K562 (cell line): ENCODE measurements at regions not wholly inside any gene's neighbourhood (a gene's known extent, or its start where the extent isn't known, plus 50 kb on each side); places are given as distances from the start of the nearest gene placed in this dataset.

ENCODE experiments used
- ATAC-seq: fragments of 200-7000 bp; cut with Tn5 transposase; 3 replicates; pipeline ENCODE4 v1.9.1; 2020; ENCODE audit warnings: moderate library complexity
- BruUV-seq: library from RNA; stranded (reverse); fragments of 400-500 nt; replicated peaks from 2 replicates; lab custom pipeline; 2021; lab: Mats Ljungman, UMichigan
- CTCF ChIA-PET: fragments of 300-600 bp; formaldehyde crosslinking; extraction: SDS; loops from one replicate; lab custom pipeline; 2021; ENCODE audit warnings: low intra/inter-chr PET ratio; lab: Yijun Ruan, JAX
- POLR2A ChIA-PET: fragments of 300-600, 350-650 bp; sonication (Branson Sonifier 250); formaldehyde crosslinking; extraction: SDS; loops from one replicate; lab custom pipeline; 2021; ENCODE audit warnings: antibody characterized with exemption, inconsistent platforms; lab: Yijun Ruan, JAX
- DNase-seq, 4 experiments: peaks; one replicate each; pipeline versions ENCODE4 v3.0.0 to v3.0.0-alpha.2; 2011 to 2018; ENCODE audit warnings: low spot score in 3 of 4, mixed read lengths in 3 of 4; ENCODE audit errors: extremely low read depth in 1 of 4
- FAIRE-seq: peaks from 2 replicates; lab custom pipeline; 2011; peaks lifted over from hg19 to GRCh38; lab: Jason Lieb, UNC
- H2AFZ ChIP-seq: 2 replicates; pipeline ENCODE4 v1.6.0; 2011; ENCODE audit warnings: low read depth, low read length, control low read depth, inconsistent platforms
- H3K27ac ChIP-seq: fragments of 200-600 bp; 3 replicates; pipeline ENCODE4 v1.8.0; 2011; ENCODE audit warnings: low read depth, mild to moderate bottlenecking, control low read depth, inconsistent platforms, low read length, moderate library complexity, mixed read lengths; ENCODE audit errors: extremely low read depth
- H3K27me3 ChIP-seq, 2 experiments: fragments of 300-600 bp in 1 of 2; 2 replicates in 1 of 2; 3 replicates in 1 of 2; pipeline versions ENCODE4 v1.6.0 to v1.8.0; 2011; ENCODE audit warnings: inconsistent platforms in 2 of 2, low read length in 2 of 2, mild to moderate bottlenecking in 1 of 2, mixed read lengths in 1 of 2, moderate library complexity in 1 of 2; ENCODE audit not compliant: control insufficient read depth in 2 of 2, insufficient read depth in 2 of 2
- H3K36me3 ChIP-seq: fragments of 300-600 bp; 3 replicates; pipeline ENCODE4 v1.8.0; 2011; ENCODE audit warnings: mild to moderate bottlenecking, low read length, inconsistent platforms; ENCODE audit not compliant: control insufficient read depth, insufficient read depth
- H3K4me1 ChIP-seq, 2 experiments: fragments of 200-600 bp in 1 of 2; replicated peaks in 1 of 2; 2 replicates in 1 of 2; 3 replicates in 1 of 2; pipeline versions ENCODE4 v1.5.1 to v1.8.0; 2011; ENCODE audit warnings: inconsistent platforms in 2 of 2, low read length in 2 of 2, mild to moderate bottlenecking in 1 of 2, mixed read lengths in 1 of 2, moderate library complexity in 1 of 2; ENCODE audit not compliant: control insufficient read depth in 2 of 2, insufficient read depth in 2 of 2
- H3K4me2 ChIP-seq: 2 replicates; pipeline ENCODE4 v1.6.1; 2011; ENCODE audit warnings: low read length, control low read depth, inconsistent platforms, mixed read lengths; ENCODE audit not compliant: insufficient read depth
- H3K4me3 ChIP-seq: fragments of 200-600 bp; sonication (generic), shearing (Covaris generic); 2 replicates; pipeline ENCODE4 v1.5.1; 2016; ENCODE audit warnings: control low read depth, inconsistent platforms
- H3K79me2 ChIP-seq: fragments of 200-600 bp; 3 replicates; pipeline ENCODE4 v1.8.0; 2011; ENCODE audit warnings: low read length, inconsistent platforms; ENCODE audit not compliant: control insufficient read depth, insufficient read depth
- H3K9ac ChIP-seq, 2 experiments: 2 replicates each; pipeline versions ENCODE4 v1.6.0 to v1.6.1; 2011; ENCODE audit warnings: low read depth in 2 of 2, low read length in 2 of 2, control low read depth in 1 of 2, inconsistent platforms in 1 of 2, mild to moderate bottlenecking in 1 of 2, mixed read lengths in 1 of 2; ENCODE audit not compliant: insufficient read depth in 1 of 2
- H3K9me1 ChIP-seq: one replicate; pipeline ENCODE4 v1.6.0; 2011; ENCODE audit warnings: inconsistent platforms, mild to moderate bottlenecking, low read length, moderate library complexity; ENCODE audit not compliant: control insufficient read depth, insufficient read depth
- H3K9me3 ChIP-seq: replicated peaks from 2 replicates; pipeline ENCODE4 v1.5.1; 2011; ENCODE audit warnings: low read depth, low read length, inconsistent platforms; ENCODE audit not compliant: control insufficient read depth, insufficient read depth
- H4K20me1 ChIP-seq: replicated peaks from 2 replicates; pipeline ENCODE4 v1.6.1; 2011; ENCODE audit warnings: low read length, inconsistent platforms, mixed read lengths; ENCODE audit not compliant: control insufficient read depth, insufficient read depth
- WGBS: fragments of 100-300 bp; shearing (Covaris generic); methylation state at CpG from one replicate; pipeline ENCODE4 v1.1.6; 2016; ENCODE audit warnings: low coverage, mixed read lengths; ENCODE audit not compliant: insufficient coverage; ENCODE audit errors: missing lambda C conversion rate; 5-methylcytosine and 5-hydroxymethylcytosine counted together
- in situ Hi-C: fragments of 300-500 bp; cut with MboI; formaldehyde crosslinking; loops from 4 replicates; pipeline ENCODE4 v1.15.0; 2018; ENCODE audit warnings: inconsistent platforms, mixed read lengths
- intact Hi-C: fragments of 100-400 bp; cut with micrococcal nuclease; formaldehyde crosslinking; loops from 2 replicates; pipeline ENCODE4 v1.14.2; 2022
- TF ChIP-seq, protein P1 (sequence below): IDR thresholded peaks from 2 replicates; pipeline ENCODE4 v1.6.1; 2011; ENCODE audit warnings: borderline replicate concordance, low read depth, mild to moderate bottlenecking, moderate library complexity, low read length; ENCODE audit not compliant: insufficient read depth, poor library complexity, severe bottlenecking

- WGBS = 30% methylated on average over 8 of the region's 8 CpGs
- intact Hi-C loops = no loop called here
- no peaks in the 10 kb centered on the region for H3K27me3 ChIP-seq
These were observed 2001.3 kb upstream of the NUDT12 start for GRCh38 chr5:105563842-105564241.

More at GRCh38 chr5:105563842-105564241, 2001.3 kb upstream of the NUDT12 start:
- H3K9ac ChIP-seq = no peak overlapping the region
- in situ Hi-C loops = no loop called here
- no peak for DNase-seq
- no peaks in the 10 kb centered on the region for H4K20me1 ChIP-seq
- TF ChIP-seq, protein P1, sequence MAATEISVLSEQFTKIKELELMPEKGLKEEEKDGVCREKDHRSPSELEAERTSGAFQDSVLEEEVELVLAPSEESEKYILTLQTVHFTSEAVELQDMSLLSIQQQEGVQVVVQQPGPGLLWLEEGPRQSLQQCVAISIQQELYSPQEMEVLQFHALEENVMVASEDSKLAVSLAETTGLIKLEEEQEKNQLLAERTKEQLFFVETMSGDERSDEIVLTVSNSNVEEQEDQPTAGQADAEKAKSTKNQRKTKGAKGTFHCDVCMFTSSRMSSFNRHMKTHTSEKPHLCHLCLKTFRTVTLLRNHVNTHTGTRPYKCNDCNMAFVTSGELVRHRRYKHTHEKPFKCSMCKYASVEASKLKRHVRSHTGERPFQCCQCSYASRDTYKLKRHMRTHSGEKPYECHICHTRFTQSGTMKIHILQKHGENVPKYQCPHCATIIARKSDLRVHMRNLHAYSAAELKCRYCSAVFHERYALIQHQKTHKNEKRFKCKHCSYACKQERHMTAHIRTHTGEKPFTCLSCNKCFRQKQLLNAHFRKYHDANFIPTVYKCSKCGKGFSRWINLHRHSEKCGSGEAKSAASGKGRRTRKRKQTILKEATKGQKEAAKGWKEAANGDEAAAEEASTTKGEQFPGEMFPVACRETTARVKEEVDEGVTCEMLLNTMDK = no peak
- TF ChIP-seq, all 486 proteins: peak for 0
- Histone ChIP-seq H3K4me1 (no peaks in the 10 kb centered on the region; a peak in 1 of 5 replicates), H3K36me3 (no peaks in the 10 kb centered on the region), H3K9me3 (no peaks in the 10 kb centered on the region), H3K4me2 (no peak overlapping the region), H3K9me1 (no peaks in the 10 kb centered on the region), H2AFZ (0 out of 2 replicates have a peak overlapping the region, but pooled peaks have one; percentile 12), H3K4me3 (no peak overlapping the region), H3K79me2 (no peaks in the 10 kb centered on the region), H3K27ac (no peak overlapping the region)
- no peak for FAIRE-seq
- POLR2A ChIA-PET = no interaction called here
- no peak for ATAC-seq
- BruUV-seq = no TSS peak
- CTCF ChIA-PET = no interaction called here
